Small intestine (tissue), 7 donors: ENCODE measurements at regions not wholly inside any gene's neighbourhood (a gene's known extent, or its start where the extent isn't known, plus 50 kb on each side); places are given as distances from the start of the nearest gene placed in this dataset.

Experiments
- DNase-seq, 2 donors: peaks; one replicate each; pipeline versions ENCODE4 v3.0.0 to v3.0.0-alpha.2; 2013
- FAIRE-seq: peaks from 2 replicates; lab custom pipeline; 2012; peaks lifted over from hg19 to GRCh38; lab: Jason Lieb, UNC
- H3K27ac ChIP-seq, 3 donors: one replicate each; pipeline ENCODE4 v1.5.1; 2013; ENCODE audit warnings: low read length in 2 of 3, mild to moderate bottlenecking in 2 of 3, control low read depth in 1 of 3, inconsistent platforms in 1 of 3, low read depth in 1 of 3, moderate library complexity in 1 of 3
- H3K27me3 ChIP-seq, 3 donors: one replicate each; pipeline ENCODE4 v1.6.1; 2013; ENCODE audit warnings: low read length in 3 of 3, inconsistent platforms in 1 of 3; ENCODE audit not compliant: control insufficient read depth in 3 of 3, insufficient read depth in 3 of 3
- H3K36me3 ChIP-seq, 3 donors: one replicate each; pipeline ENCODE4 v1.6.1; 2013; ENCODE audit warnings: low read length in 3 of 3, inconsistent platforms in 1 of 3, low read depth in 1 of 3, mild to moderate bottlenecking in 1 of 3, moderate library complexity in 1 of 3; ENCODE audit not compliant: control insufficient read depth in 3 of 3, insufficient read depth in 2 of 3
- H3K4me1 ChIP-seq, 3 donors: one replicate each; pipeline ENCODE4 v1.6.1; 2013; ENCODE audit warnings: low read length in 2 of 3, inconsistent platforms in 1 of 3, low read depth in 1 of 3, mild to moderate bottlenecking in 1 of 3, moderate library complexity in 1 of 3; ENCODE audit not compliant: control insufficient read depth in 3 of 3, insufficient read depth in 2 of 3
- H3K4me3 ChIP-seq, 3 donors: one replicate each; pipeline ENCODE4 v1.5.1; 2013; ENCODE audit warnings: low read length in 3 of 3, control low read depth in 1 of 3, inconsistent platforms in 1 of 3, low read depth in 1 of 3, mild to moderate bottlenecking in 1 of 3, moderate library complexity in 1 of 3
- H3K9me3 ChIP-seq, 2 donors: one replicate each; pipeline ENCODE4 v1.6.1; 2013; ENCODE audit warnings: low read depth in 1 of 2, low read length in 1 of 2; ENCODE audit not compliant: control insufficient read depth in 2 of 2, insufficient read depth in 1 of 2
- WGBS, 3 donors: extraction: QIAGEN DNeasy Blood & Tissue Kit; methylation state at CpG; one replicate each; pipeline ENCODE4 v1.1.7; 2013; 5-methylcytosine and 5-hydroxymethylcytosine counted together
- donor health status: healthy with polysubstance abuse.
- donor health status: control.
- donor health status: control.
- donor health status: Bipolar disorder and iron deficiency.
- donor health status: healthy.

- 80 to 84% (median 83%) methylated on average over 2 of the region's 2 CpGs for WGBS, 3 donors
Observed at GRCh38 chr4:138301536-138301935, 59.4 kb upstream of the SLC7A11 start.

GRCh38 chr4:138300616-138301015, 58.5 kb upstream of the SLC7A11 start:
- no peak for DNase-seq
- no peak overlapping the region for H3K27ac ChIP-seq
- H3K4me1 ChIP-seq = no peaks in the 10 kb centered on the region
- no peak for FAIRE-seq
- H3K9me3 ChIP-seq = peaks cover 0 to 3% of the 10 kb centered on the region in 2 donors
- H3K4me3 ChIP-seq = no peak overlapping the region
- H3K27me3 ChIP-seq = no peaks in the 10 kb centered on the region
- H3K36me3 ChIP-seq = no peaks in the 10 kb centered on the region

More at GRCh38 chr4:138301536-138301935, 59.4 kb upstream of the SLC7A11 start:
- DNase-seq (no peak), FAIRE-seq (no peak)
- H3K4me1 ChIP-seq = no peaks in the 10 kb centered on the region
- H3K27ac ChIP-seq = no peak overlapping the region
- H3K36me3 ChIP-seq = no peaks in the 10 kb centered on the region
- no peak overlapping the region for H3K4me3 ChIP-seq
- H3K27me3 ChIP-seq = no peaks in the 10 kb centered on the region
- peaks cover 0 to 3% of the 10 kb centered on the region in 2 donors for H3K9me3 ChIP-seq

- no peaks in the 10 kb centered on the region for H3K27me3 ChIP-seq
- H3K4me1 ChIP-seq = no peaks in the 10 kb centered on the region
- FAIRE-seq (no peak), DNase-seq (no peak)
- no peak overlapping the region for H3K27ac ChIP-seq
- peaks cover 0 to 3% of the 10 kb centered on the region in 2 donors for H3K9me3 ChIP-seq
- no peak overlapping the region for H3K4me3 ChIP-seq
- 87 to 95% (median 95%) methylated on average over 5 of the region's 5 CpGs for WGBS, 3 donors
- no peaks in the 10 kb centered on the region for H3K36me3 ChIP-seq
Observed at GRCh38 chr4:138299881-138300280, 57.7 kb upstream of the SLC7A11 start.

GRCh38 chr4:138298866-138299265, 56.7 kb upstream of the SLC7A11 start:
- H3K4me1 ChIP-seq = no peaks in the 10 kb centered on the region
- no peaks in the 10 kb centered on the region for H3K27me3 ChIP-seq
- no peak overlapping the region for H3K4me3 ChIP-seq
- FAIRE-seq (no peak), DNase-seq (no peak)
- H3K27ac ChIP-seq = no peak overlapping the region
- H3K9me3 ChIP-seq = peaks cover 0 to 3% of the 10 kb centered on the region in 2 donors
- WGBS, 3 donors = 82 to 85% (median 83%) methylated on average over 1 of the region's 1 CpG
- no peaks in the 10 kb centered on the region for H3K36me3 ChIP-seq

- Histone ChIP-seq H3K4me3 (no peak overlapping the region), H3K27me3 (no peaks in the 10 kb centered on the region), H3K4me1 (no peaks in the 10 kb centered on the region), H3K36me3 (no peaks in the 10 kb centered on the region), H3K27ac (no peak overlapping the region), H3K9me3 (peaks cover 0 to 2% of the 10 kb centered on the region in 2 donors)
- FAIRE-seq (no peak), DNase-seq (no peak)
- 81 to 89% (median 84%) methylated on average over 1 of the region's 1 CpG for WGBS, 3 donors
Observed at GRCh38 chr4:138298431-138298830, 56.3 kb upstream of the SLC7A11 start.

- no peaks in the 10 kb centered on the region for H3K4me1 ChIP-seq
- 69 to 79% (median 78%) methylated on average over 3 of the region's 3 CpGs for WGBS, 3 donors
- no peaks in the 10 kb centered on the region for H3K36me3 ChIP-seq
- FAIRE-seq = no peak
- no peak overlapping the region for H3K27ac ChIP-seq
- no peak for DNase-seq
- no peaks in the 10 kb centered on the region for H3K27me3 ChIP-seq
- H3K9me3 ChIP-seq = no peaks in the 10 kb centered on the region
- H3K4me3 ChIP-seq = no peak overlapping the region
Observed at GRCh38 chr4:138297743-138298405, 55.7 kb upstream of the SLC7A11 start.

GRCh38 chr4:138292321-138292720, 50.2 kb upstream of the SLC7A11 start:
- Histone ChIP-seq H3K27me3 (no peaks in the 10 kb centered on the region), H3K36me3 (no peaks in the 10 kb centered on the region), H3K9me3 (no peaks in the 10 kb centered on the region), H3K4me1 (no peaks in the 10 kb centered on the region), H3K27ac (no peak overlapping the region), H3K4me3 (no peak overlapping the region)
- no peak for FAIRE-seq
- WGBS, 3 donors = 84 to 90% (median 89%) methylated on average over 3 of the region's 3 CpGs
- DNase-seq = no peak
